Adrenal gland (tissue), 9 donors: ENCODE measurements at regions not wholly inside any gene's neighbourhood (a gene's known extent, or its start where the extent isn't known, plus 50 kb on each side); places are given as distances from the start of the nearest gene placed in this dataset.

Experiments used
- DNase-seq, 7 donors: peaks; one replicate each; pipeline ENCODE4 v3.0.0-alpha.2; 2019 to 2020
- H3K27ac ChIP-seq, 5 donors: fragments of 200-600 bp; sonication (generic) in 4 of 5; 1 replicate in 3 of 5; 2 replicates in 2 of 5; pipeline versions ENCODE4 v1.5.1 to v1.8.0; 2016 to 2020; ENCODE audit warnings: mild to moderate bottlenecking in 1 of 5
- H3K27me3 ChIP-seq: fragments of 200-600 bp; 2 replicates; pipeline ENCODE4 v1.8.0; 2021
- H3K36me3 ChIP-seq, 2 donors: fragments of 200-600 bp; replicated peaks in 1 of 2; 1 replicate in 1 of 2; 2 replicates in 1 of 2; pipeline versions ENCODE4 v1.5.1 to v1.8.0; 2018 to 2022
- H3K4me1 ChIP-seq, 2 donors: fragments of 200-600 bp; replicated peaks in 1 of 2; 1 replicate in 1 of 2; 2 replicates in 1 of 2; pipeline versions ENCODE4 v1.5.1 to v1.8.0; 2018 to 2021
- H3K4me3 ChIP-seq, 4 donors: fragments of 200-600 bp; sonication (generic) in 3 of 4; one replicate each; pipeline ENCODE4 v1.5.1; 2016 to 2018
- H3K9me3 ChIP-seq, 3 donors: fragments of 200-600 bp; sonication (generic) in 1 of 3; replicated peaks in 1 of 3; 1 replicate in 2 of 3; 2 replicates in 1 of 3; pipeline versions ENCODE4 v1.5.1 to v1.8.0; 2016 to 2021
- POLR2A ChIP-seq, 2 donors: fragments of 450-650 bp; IDR thresholded peaks; one replicate each; pipeline ENCODE4 v1.6.1; 2017; ENCODE audit warnings: antibody characterized with exemption in 2 of 2, mild to moderate bottlenecking in 2 of 2, moderate library complexity in 1 of 2
- WGBS, 4 donors: extraction: QIAGEN DNeasy Blood & Tissue Kit in 2 of 4; methylation state at CpG; one replicate each; pipeline versions ENCODE4 v1.1.5 to v1.1.7; 2013 to 2017; 5-methylcytosine and 5-hydroxymethylcytosine counted together
- intact Hi-C, 2 donors: fragments of 100-400 bp; cut with DNase I; formaldehyde crosslinking; loops; one replicate each; pipeline versions ENCODE4 v1.14.1 to v1.15.0; 2022 to 2023
- TF ChIP-seq, protein P1 (sequence below), 6 experiments: fragments of 450-650 bp in 4 of 6; fragments of 200-600 bp in 2 of 6; sonication (generic) in 1 of 6; IDR thresholded peaks; 1 replicate in 5 of 6; 2 replicates in 1 of 6; pipeline versions ENCODE4 v1.5.1 to v1.8.0; 2016 to 2021; ENCODE audit warnings: antibody characterized with exemption in 6 of 6, mild to moderate bottlenecking in 2 of 6, moderate library complexity in 1 of 6
- donor health status: healthy with polysubstance abuse.
- donor health status: Bipolar disorder and iron deficiency.
- donor health status: DM: yes; HTN: yes; CAD: no.
- donor health status: DM: no; HTN: no; CAD: no.
- donor health status: DM: no; HTN: no; CAD: no.

DNA sequence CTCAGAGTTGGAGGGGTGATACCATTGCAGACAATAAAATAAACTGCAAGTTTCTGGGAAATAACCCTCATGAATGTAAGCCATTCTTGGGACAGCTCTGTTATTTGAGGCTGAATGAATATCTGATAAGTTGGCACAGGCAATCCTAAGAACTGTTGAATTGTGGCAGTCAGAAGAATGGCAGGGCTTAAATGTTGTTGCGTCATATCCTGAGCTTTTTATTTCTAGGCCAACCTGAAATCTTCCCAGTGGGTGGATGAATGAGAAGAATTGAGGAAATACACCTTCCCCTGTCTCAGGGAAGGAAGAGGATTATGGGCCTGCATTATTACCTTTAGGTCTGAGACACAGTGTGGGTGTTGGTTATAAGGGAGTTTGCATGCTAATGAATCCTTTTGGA is 64.4 kb upstream of the C4orf54 start:
- TF ChIP-seq POLR2A (IDR thresholded peaks at IDR 0.05), result no peak
- TF ChIP-seq, protein P1, sequence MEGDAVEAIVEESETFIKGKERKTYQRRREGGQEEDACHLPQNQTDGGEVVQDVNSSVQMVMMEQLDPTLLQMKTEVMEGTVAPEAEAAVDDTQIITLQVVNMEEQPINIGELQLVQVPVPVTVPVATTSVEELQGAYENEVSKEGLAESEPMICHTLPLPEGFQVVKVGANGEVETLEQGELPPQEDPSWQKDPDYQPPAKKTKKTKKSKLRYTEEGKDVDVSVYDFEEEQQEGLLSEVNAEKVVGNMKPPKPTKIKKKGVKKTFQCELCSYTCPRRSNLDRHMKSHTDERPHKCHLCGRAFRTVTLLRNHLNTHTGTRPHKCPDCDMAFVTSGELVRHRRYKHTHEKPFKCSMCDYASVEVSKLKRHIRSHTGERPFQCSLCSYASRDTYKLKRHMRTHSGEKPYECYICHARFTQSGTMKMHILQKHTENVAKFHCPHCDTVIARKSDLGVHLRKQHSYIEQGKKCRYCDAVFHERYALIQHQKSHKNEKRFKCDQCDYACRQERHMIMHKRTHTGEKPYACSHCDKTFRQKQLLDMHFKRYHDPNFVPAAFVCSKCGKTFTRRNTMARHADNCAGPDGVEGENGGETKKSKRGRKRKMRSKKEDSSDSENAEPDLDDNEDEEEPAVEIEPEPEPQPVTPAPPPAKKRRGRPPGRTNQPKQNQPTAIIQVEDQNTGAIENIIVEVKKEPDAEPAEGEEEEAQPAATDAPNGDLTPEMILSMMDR (IDR thresholded peaks at IDR 0.05), result no peak
- H3K27ac ChIP-seq, result peak overlapping the region in 1 of 5 donors; percentile 82
- DNase-seq, result no peak
- no peaks in the 10 kb centered on the region for H3K27me3 ChIP-seq
- whole genome bisulfite sequencing, 4 donors, result 83 to 95% (median 93%) methylated on average over 1 of the region's 1 CpG
- no peaks in the 10 kb centered on the region for H3K9me3 ChIP-seq
- H3K36me3 ChIP-seq, result no peaks in the 10 kb centered on the region
- intact Hi-C loops, result no loop called here
- H3K4me1 ChIP-seq, result peaks cover 19 to 24% of the 10 kb centered on the region in 2 donors
- H3K4me3 ChIP-seq, result no peak overlapping the region

DNA sequence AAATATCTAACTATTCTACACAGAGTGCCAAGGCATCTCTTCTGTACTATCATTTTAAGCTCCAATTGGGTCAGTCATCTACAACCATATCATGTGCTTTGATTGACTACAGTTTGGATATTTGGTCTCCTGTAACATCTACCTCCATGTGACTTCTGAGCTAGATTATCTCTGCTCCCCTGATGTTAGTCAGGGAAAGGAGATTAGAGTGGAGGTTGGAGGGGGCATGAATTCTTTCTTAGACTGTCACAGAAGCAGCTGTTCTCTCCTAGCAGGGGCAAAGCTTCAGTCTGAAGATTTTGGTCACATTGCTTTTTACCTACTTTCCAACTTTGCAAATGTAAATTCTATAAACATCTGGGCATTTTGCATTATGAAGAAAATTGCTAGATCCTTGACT is 62.6 kb upstream of the C4orf54 start:
- intact Hi-C loops, result no loop called here
- no peak for DNase-seq
- Histone ChIP-seq H3K4me3 (no peak overlapping the region), H3K27me3 (no peaks in the 10 kb centered on the region), H3K27ac (no peak overlapping the region), H3K4me1 (peaks cover 19 to 24% of the 10 kb centered on the region in 2 donors), H3K9me3 (no peaks in the 10 kb centered on the region), H3K36me3 (no peaks in the 10 kb centered on the region)
- TF ChIP-seq, protein P1 (IDR thresholded peaks at IDR 0.05), result no peak
- no peak for TF ChIP-seq POLR2A (IDR thresholded peaks at IDR 0.05)

DNA sequence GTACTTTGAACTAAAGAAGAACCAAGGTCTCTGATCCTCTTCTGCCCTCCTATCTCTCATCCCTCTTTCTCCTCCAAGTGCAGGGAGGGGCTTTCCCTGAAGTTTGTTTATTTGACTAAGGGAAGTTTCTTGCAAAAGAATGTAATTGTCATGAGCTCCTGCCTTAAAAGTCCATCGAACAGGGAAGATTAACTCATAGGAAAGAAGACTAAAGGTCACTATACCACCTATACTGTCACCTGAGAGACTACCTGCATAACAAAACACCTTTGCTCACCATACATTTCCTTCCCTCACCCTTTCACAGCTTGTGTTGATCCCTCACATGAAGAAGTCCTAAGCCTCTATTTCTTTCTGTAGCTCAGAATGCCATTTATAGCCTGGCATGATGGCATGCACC is 59.4 kb upstream of the C4orf54 start:
- no peaks in the 10 kb centered on the region for H3K9me3 ChIP-seq
- intact Hi-C loops, result no loop called here
- H3K4me3 ChIP-seq, result no peak overlapping the region
- DNase-seq, result no peak
- 48 to 60% (median 57%) methylated on average over 1 of the region's 1 CpG for WGBS, 4 donors
- H3K36me3 ChIP-seq, result no peaks in the 10 kb centered on the region
- H3K4me1 ChIP-seq, result peaks cover 0 to 7% of the 10 kb centered on the region in 2 donors
- no peaks in the 10 kb centered on the region for H3K27me3 ChIP-seq
- no peak overlapping the region for H3K27ac ChIP-seq
- TF ChIP-seq POLR2A (IDR thresholded peaks at IDR 0.05), result no peak
- TF ChIP-seq, protein P1 (IDR thresholded peaks at IDR 0.05), result no peak

DNA sequence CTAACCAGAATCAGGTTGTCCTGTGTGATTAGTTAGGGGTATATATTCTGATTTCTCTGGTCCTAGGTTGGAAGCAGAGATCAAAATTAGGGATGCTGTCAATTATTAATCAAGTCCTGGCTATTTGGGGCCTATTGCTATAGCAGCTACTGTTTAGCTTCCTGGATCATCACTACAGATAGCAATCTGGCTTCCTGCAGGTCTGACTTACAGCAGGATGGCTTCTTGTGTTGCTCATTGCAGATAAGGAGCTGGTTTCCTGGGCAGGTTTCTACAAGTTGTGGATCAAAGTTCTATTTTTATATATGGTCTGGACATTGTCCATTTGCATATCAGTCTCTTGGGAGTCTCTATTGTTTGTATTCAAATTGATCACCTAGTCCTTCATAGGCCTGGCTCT is 57.7 kb upstream of the C4orf54 start:
- no peaks in the 10 kb centered on the region for H3K36me3 ChIP-seq
- peaks cover 0 to 2% of the 10 kb centered on the region in 2 donors for H3K4me1 ChIP-seq
- H3K27ac ChIP-seq, result no peak overlapping the region
- H3K27me3 ChIP-seq, result no peaks in the 10 kb centered on the region
- intact Hi-C loops, result no loop called here
- DNase-seq, result no peak
- H3K9me3 ChIP-seq, result no peaks in the 10 kb centered on the region
- no peak overlapping the region for H3K4me3 ChIP-seq
- no peak for TF ChIP-seq POLR2A (IDR thresholded peaks at IDR 0.05)
- TF ChIP-seq, protein P1 (IDR thresholded peaks at IDR 0.05), result no peak
